Loucy (cell line): ENCODE measurements at regions not wholly inside any gene's neighbourhood (a gene's known extent, or its start where the extent isn't known, plus 50 kb on each side); places are given as distances from the start of the nearest gene placed in this dataset.

ENCODE experiments used
- H2AFZ ChIP-seq: fragments of 200-600 bp; sonication (generic); 2 replicates; pipeline ENCODE4 v1.6.0; 2016; ENCODE audit warnings: antibody characterized with exemption, mild to moderate bottlenecking, low read length, moderate library complexity
- H3F3A ChIP-seq: fragments of 200-600 bp; 2 replicates; pipeline ENCODE4 v1.6.0; 2016; ENCODE audit warnings: antibody characterized with exemption, low read depth, mild to moderate bottlenecking
- H3K27me3 ChIP-seq: fragments of 200-600 bp; sonication (generic); 2 replicates; pipeline ENCODE4 v1.6.1; 2014; ENCODE audit warnings: low read length, mild to moderate bottlenecking; ENCODE audit not compliant: insufficient read depth, poor library complexity, severe bottlenecking
- H3K36me3 ChIP-seq: fragments of 200-600 bp; sonication (generic); 2 replicates; pipeline ENCODE4 v1.6.1; 2016; ENCODE audit warnings: low read length; ENCODE audit not compliant: insufficient read depth
- H3K4me1 ChIP-seq: fragments of 200-600 bp; sonication (generic); 2 replicates; pipeline ENCODE4 v1.5.1; 2014; ENCODE audit warnings: low read length, mild to moderate bottlenecking; ENCODE audit not compliant: insufficient read depth, poor library complexity, severe bottlenecking
- H3K4me2 ChIP-seq: fragments of 200-600 bp; sonication (generic); 2 replicates; pipeline ENCODE4 v1.6.0; 2014; ENCODE audit warnings: antibody characterized with exemption, low read length, low read depth, mild to moderate bottlenecking; ENCODE audit not compliant: poor library complexity, severe bottlenecking
- H3K4me3 ChIP-seq: fragments of 200-600 bp; sonication (generic); 2 replicates; pipeline ENCODE4 v1.5.1; 2014; ENCODE audit warnings: low read length, mild to moderate bottlenecking, mixed read lengths; ENCODE audit not compliant: poor library complexity, severe bottlenecking
- H3K79me2 ChIP-seq: fragments of 200-600 bp; sonication (generic); 2 replicates; pipeline ENCODE4 v1.6.1; 2014; ENCODE audit warnings: low read length; ENCODE audit not compliant: insufficient read depth
- H3K9ac ChIP-seq: fragments of 200-600 bp; sonication (generic); 2 replicates; pipeline ENCODE4 v1.6.0; 2014; ENCODE audit warnings: mild to moderate bottlenecking, low read depth, low read length, moderate library complexity; ENCODE audit not compliant: poor library complexity, severe bottlenecking
- H3K9me2 ChIP-seq: fragments of 200-600 bp; sonication (generic); replicated peaks from 2 replicates; pipeline ENCODE4 v1.6.1; 2016; ENCODE audit warnings: low read depth, low read length, mixed read lengths
- H3K9me3 ChIP-seq: fragments of 200-600 bp; sonication (generic); 2 replicates; pipeline ENCODE4 v1.6.1; 2014; ENCODE audit warnings: mild to moderate bottlenecking, antibody characterized with exemption, low read length, low read depth; ENCODE audit not compliant: insufficient read depth
- H4K20me1 ChIP-seq: fragments of 200-600 bp; sonication (generic); 2 replicates; pipeline ENCODE4 v1.6.0; 2014; ENCODE audit warnings: antibody characterized with exemption, low read length, mild to moderate bottlenecking; ENCODE audit not compliant: insufficient read depth, poor library complexity, severe bottlenecking
- EZH2phosphoT487 ChIP-seq: fragments of 200-600 bp; IDR thresholded peaks from 2 replicates; pipeline ENCODE4 v1.6.1; 2018; ENCODE audit warnings: antibody characterized with exemption, mild to moderate bottlenecking, moderate library complexity, borderline replicate concordance
- TF ChIP-seq, protein P1 (sequence below): fragments of 200-600 bp; sonication (generic); conservative IDR thresholded peaks from 2 replicates; pipeline ENCODE4 v1.5.1; 2014; ENCODE audit warnings: mild to moderate bottlenecking, antibody characterized with exemption, low read length

DNA sequence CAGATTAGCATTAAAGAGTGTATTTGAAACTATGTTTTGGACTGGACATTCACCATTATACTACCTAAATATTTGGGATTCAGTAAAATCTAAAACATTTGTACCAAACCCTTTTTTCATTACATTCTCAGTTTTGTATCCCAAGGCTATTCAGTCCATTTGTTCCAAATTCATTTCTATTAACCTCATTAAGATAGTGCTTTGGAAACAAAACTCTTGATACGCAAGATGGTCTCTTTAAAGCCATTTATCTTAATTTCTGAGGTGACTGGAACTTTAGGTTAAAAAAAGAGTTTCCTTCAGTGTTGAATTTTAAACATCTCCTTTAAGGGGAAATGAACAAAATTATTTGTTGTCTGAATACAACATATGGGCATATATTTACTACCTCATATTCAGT lies 702.5 kb upstream of the GRAMD2B start:
- Histone ChIP-seq H3K27me3 (no peaks in the 10 kb centered on the region), H3K79me2 (no peaks in the 10 kb centered on the region), H3K4me2 (no peak overlapping the region), H4K20me1 (no peaks in the 10 kb centered on the region), H3K36me3 (no peaks in the 10 kb centered on the region), H3K9me2 (no peaks in the 10 kb centered on the region), H3F3A (no peaks in the 10 kb centered on the region), H3K9ac (no peak overlapping the region), H2AFZ (no peak overlapping the region), H3K9me3 (no peaks in the 10 kb centered on the region), H3K4me1 (no peaks in the 10 kb centered on the region), H3K4me3 (no peak overlapping the region)
- TF ChIP-seq EZH2phosphoT487 = no peak
- TF ChIP-seq, protein P1, sequence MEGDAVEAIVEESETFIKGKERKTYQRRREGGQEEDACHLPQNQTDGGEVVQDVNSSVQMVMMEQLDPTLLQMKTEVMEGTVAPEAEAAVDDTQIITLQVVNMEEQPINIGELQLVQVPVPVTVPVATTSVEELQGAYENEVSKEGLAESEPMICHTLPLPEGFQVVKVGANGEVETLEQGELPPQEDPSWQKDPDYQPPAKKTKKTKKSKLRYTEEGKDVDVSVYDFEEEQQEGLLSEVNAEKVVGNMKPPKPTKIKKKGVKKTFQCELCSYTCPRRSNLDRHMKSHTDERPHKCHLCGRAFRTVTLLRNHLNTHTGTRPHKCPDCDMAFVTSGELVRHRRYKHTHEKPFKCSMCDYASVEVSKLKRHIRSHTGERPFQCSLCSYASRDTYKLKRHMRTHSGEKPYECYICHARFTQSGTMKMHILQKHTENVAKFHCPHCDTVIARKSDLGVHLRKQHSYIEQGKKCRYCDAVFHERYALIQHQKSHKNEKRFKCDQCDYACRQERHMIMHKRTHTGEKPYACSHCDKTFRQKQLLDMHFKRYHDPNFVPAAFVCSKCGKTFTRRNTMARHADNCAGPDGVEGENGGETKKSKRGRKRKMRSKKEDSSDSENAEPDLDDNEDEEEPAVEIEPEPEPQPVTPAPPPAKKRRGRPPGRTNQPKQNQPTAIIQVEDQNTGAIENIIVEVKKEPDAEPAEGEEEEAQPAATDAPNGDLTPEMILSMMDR = no peak

DNA sequence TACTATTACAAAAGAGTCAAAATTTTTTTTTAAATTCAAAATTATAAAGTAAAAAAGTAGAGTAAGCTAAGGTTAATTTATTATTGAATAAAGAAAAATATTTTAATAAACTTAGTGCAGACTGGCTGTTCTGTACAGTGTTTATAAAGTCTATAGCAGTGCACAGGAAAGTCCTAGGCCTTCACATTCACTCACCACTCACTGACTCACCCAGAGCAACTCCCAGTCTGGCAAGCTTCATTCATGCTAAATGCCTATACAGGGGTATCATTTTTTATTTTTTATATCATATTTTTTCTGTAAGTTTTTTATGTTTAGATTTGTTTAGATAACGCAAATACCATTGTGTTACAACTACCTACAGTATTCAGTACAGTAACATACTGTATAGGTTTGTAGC lies 700.7 kb upstream of the GRAMD2B start:
- no peaks in the 10 kb centered on the region for H3K36me3 ChIP-seq
- H3F3A ChIP-seq = no peaks in the 10 kb centered on the region
- no peaks in the 10 kb centered on the region for H3K79me2 ChIP-seq
- H3K9me2 ChIP-seq = no peaks in the 10 kb centered on the region
- H4K20me1 ChIP-seq = no peaks in the 10 kb centered on the region
- no peak overlapping the region for H3K9ac ChIP-seq
- H3K9me3 ChIP-seq = no peaks in the 10 kb centered on the region
- H2AFZ ChIP-seq = no peak overlapping the region
- H3K4me3 ChIP-seq = no peak overlapping the region
- H3K4me2 ChIP-seq = no peak overlapping the region
- H3K27me3 ChIP-seq = no peaks in the 10 kb centered on the region
- no peaks in the 10 kb centered on the region for H3K4me1 ChIP-seq
- no peak for TF ChIP-seq EZH2phosphoT487
- TF ChIP-seq, protein P1 = no peak

DNA sequence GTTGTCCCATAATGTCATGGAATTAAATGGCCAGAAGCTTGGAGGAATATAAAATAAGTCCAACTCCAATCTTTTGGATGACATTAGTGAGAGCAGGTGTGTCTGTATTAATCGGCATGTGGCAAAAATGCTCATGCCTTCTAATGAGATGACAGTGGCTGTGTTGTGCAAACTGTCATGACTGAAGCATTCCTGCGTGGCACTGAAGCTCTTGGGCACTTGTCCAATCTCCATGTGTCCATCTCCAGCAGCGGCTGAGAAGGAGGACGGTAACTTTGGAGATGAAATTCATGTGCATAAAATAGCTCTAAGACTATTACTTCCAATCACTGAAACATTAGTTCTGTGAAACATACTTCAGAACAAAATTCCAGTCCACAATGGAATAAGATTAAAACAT lies 697.5 kb upstream of the GRAMD2B start:
- H3K9me2 ChIP-seq = no peaks in the 10 kb centered on the region
- H3K4me2 ChIP-seq = no peak overlapping the region
- no peaks in the 10 kb centered on the region for H3K79me2 ChIP-seq
- no peaks in the 10 kb centered on the region for H3K27me3 ChIP-seq
- no peaks in the 10 kb centered on the region for H3K4me1 ChIP-seq
- H3K9ac ChIP-seq = no peak overlapping the region
- H4K20me1 ChIP-seq = no peaks in the 10 kb centered on the region
- no peak for TF ChIP-seq EZH2phosphoT487
- TF ChIP-seq, protein P1 = no peak
- no peaks in the 10 kb centered on the region for H3K36me3 ChIP-seq
- no peaks in the 10 kb centered on the region for H3K9me3 ChIP-seq
- H3F3A ChIP-seq = no peaks in the 10 kb centered on the region
- no peak overlapping the region for H3K4me3 ChIP-seq
- no peak overlapping the region for H2AFZ ChIP-seq
